ENCODE measurements at regions not wholly inside any gene's neighbourhood (a gene's known extent, or its start where the extent isn't known, plus 50 kb on each side); places are given as distances from the start of the nearest gene placed in this dataset.

DNA sequence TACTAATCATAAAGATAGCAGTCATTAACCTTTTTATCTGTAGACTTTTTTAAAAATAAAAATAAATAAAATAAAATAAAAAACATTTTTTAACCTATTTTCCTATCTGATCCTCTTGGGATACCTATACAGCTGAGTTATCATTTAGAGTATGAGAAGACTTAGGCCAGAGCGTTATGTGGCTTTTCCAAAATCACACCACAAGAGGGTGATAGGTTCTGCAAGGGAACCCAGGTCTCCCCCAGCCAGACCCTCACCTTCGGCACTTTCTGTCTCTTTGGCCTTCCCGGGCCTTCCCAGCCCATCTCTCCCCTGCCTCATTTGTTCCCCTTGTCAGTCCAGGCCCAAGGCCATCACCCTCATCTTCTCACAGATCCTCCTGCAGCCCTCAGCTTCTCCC lies 311.7 kb downstream of the SMAD2 start:
- no peaks in the 10 kb centered on the region for H3K4me1 ChIP-seq (ENCODE audit: insufficient read depth)
- Mint-ChIP-seq H3K4me1 (peaks cover 6% of the 10 kb centered on the region), H3K9me3 (no peaks in the 10 kb centered on the region), H3K4me3 (no peak overlapping the region), H3K36me3 (ENCODE audit: low read depth) (no peaks in the 10 kb centered on the region), H3K27me3 (ENCODE audit: insufficient read depth, low read depth, poor library complexity) (peaks cover 4% of the 10 kb centered on the region), H3K27ac (no peak overlapping the region)
- H3K27ac ChIP-seq (ENCODE audit: low read depth) = no peak overlapping the region
- no peak overlapping the region for H3K4me2 ChIP-seq
- TF ChIP-seq, protein P1, sequence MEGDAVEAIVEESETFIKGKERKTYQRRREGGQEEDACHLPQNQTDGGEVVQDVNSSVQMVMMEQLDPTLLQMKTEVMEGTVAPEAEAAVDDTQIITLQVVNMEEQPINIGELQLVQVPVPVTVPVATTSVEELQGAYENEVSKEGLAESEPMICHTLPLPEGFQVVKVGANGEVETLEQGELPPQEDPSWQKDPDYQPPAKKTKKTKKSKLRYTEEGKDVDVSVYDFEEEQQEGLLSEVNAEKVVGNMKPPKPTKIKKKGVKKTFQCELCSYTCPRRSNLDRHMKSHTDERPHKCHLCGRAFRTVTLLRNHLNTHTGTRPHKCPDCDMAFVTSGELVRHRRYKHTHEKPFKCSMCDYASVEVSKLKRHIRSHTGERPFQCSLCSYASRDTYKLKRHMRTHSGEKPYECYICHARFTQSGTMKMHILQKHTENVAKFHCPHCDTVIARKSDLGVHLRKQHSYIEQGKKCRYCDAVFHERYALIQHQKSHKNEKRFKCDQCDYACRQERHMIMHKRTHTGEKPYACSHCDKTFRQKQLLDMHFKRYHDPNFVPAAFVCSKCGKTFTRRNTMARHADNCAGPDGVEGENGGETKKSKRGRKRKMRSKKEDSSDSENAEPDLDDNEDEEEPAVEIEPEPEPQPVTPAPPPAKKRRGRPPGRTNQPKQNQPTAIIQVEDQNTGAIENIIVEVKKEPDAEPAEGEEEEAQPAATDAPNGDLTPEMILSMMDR (conservative IDR thresholded peaks at IDR 0.05; ENCODE audit: low read depth in 2 of 2) = peak in 1 of 2 experiments; percentile 45; a peak in 2 of 4 replicates
- TF ChIP-seq EZH2 (IDR thresholded peaks at IDR 0.05; ENCODE audit: low read depth, unreplicated experiment) = no peak
- H2AFZ ChIP-seq = no peak overlapping the region
- H4K20me1 ChIP-seq (replicated peaks; ENCODE audit: insufficient read depth) = no peaks in the 10 kb centered on the region
- H3F3A ChIP-seq (replicated peaks; ENCODE audit: low read depth) = no peaks in the 10 kb centered on the region
- H3K79me2 ChIP-seq (replicated peaks; ENCODE audit: insufficient read depth) = no peaks in the 10 kb centered on the region
- no peaks in the 10 kb centered on the region for H3K36me3 ChIP-seq (ENCODE audit: insufficient read depth)
- peak; percentile 56; the same call in 2 of the 3 replicates for ATAC-seq
- H3K4me3 ChIP-seq = no peak overlapping the region
- H3K27me3 ChIP-seq (ENCODE audit: insufficient read depth) = no peaks in the 10 kb centered on the region
- DNase-seq (ENCODE audit: low spot score) = peak; percentile 22
- H3K9me2 ChIP-seq (ENCODE audit: insufficient read depth) = peaks cover 9% of the 10 kb centered on the region; the same call in 1 of the 2 replicates

GRCh38 chr18:47615043-47615442 lies 315.4 kb downstream of the SMAD2 start:
- H3K4me1 Mint-ChIP-seq = peaks cover 15% of the 10 kb centered on the region
- no peaks in the 10 kb centered on the region for H3K27me3 ChIP-seq (ENCODE audit: insufficient read depth)
- H3K27ac ChIP-seq (ENCODE audit: low read depth) = no peak overlapping the region
- H3K27me3 Mint-ChIP-seq (ENCODE audit: insufficient read depth, low read depth, poor library complexity) = peaks cover 10% of the 10 kb centered on the region
- peaks cover 6% of the 10 kb centered on the region; the same call in 2 of the 3 replicates for H3K9me3 Mint-ChIP-seq
- H4K20me1 ChIP-seq (replicated peaks; ENCODE audit: insufficient read depth) = no peaks in the 10 kb centered on the region
- H3K36me3 ChIP-seq (ENCODE audit: insufficient read depth) = no peaks in the 10 kb centered on the region
- H3K27ac Mint-ChIP-seq = no peak overlapping the region
- no peak overlapping the region for H3K4me3 Mint-ChIP-seq
- no peaks in the 10 kb centered on the region for H3K4me1 ChIP-seq (ENCODE audit: insufficient read depth)
- peaks cover 9% of the 10 kb centered on the region for H3K9me2 ChIP-seq (ENCODE audit: insufficient read depth)
- no peaks in the 10 kb centered on the region for H3K36me3 Mint-ChIP-seq (ENCODE audit: low read depth)
- ATAC-seq (no peak), DNase-seq (ENCODE audit: low spot score) (no peak)
- H3K4me3 ChIP-seq = no peak overlapping the region
- H3K4me2 ChIP-seq = no peak overlapping the region
- no peak overlapping the region for H2AFZ ChIP-seq
- H3K79me2 ChIP-seq (replicated peaks; ENCODE audit: insufficient read depth) = no peaks in the 10 kb centered on the region
- H3F3A ChIP-seq (replicated peaks; ENCODE audit: low read depth) = no peaks in the 10 kb centered on the region
- TF ChIP-seq JUNB (IDR thresholded peaks at IDR 0.05; ENCODE audit: unreplicated experiment) (no peak), ZNF331 (CRISPR knock-in tag; IDR thresholded peaks at IDR 0.05; ENCODE audit: low read depth) (no peak), CREB1 (CRISPR knock-in tag; IDR thresholded peaks at IDR 0.05; ENCODE audit: low read depth) (no peak), STAT1 (IDR thresholded peaks at IDR 0.05; ENCODE audit: unreplicated experiment) (no peak), NANOG (IDR thresholded peaks at IDR 0.05; ENCODE audit: borderline replicate concordance) (no peak), POLR2AphosphoS5 (IDR thresholded peaks at IDR 0.05; ENCODE audit: low read depth) (no peak), EZH2 (IDR thresholded peaks at IDR 0.05; ENCODE audit: low read depth, unreplicated experiment) (no peak), EZH2phosphoT487 (IDR thresholded peaks at IDR 0.05; ENCODE audit: unreplicated experiment) (no peak), ETS1 (IDR thresholded peaks at IDR 0.05) (no peak), ZNF114 (CRISPR knock-in tag; IDR thresholded peaks at IDR 0.05) (no peak)
- TF ChIP-seq, protein P1 (conservative IDR thresholded peaks at IDR 0.05; ENCODE audit: low read depth in 2 of 2) = no peak
